BJ (cell line): ENCODE measurements at regions not wholly inside any gene's neighbourhood (a gene's known extent, or its start where the extent isn't known, plus 50 kb on each side); places are given as distances from the start of the nearest gene placed in this dataset.

Experiments
- CTCF ChIA-PET: fragments of 350-600 bp; formaldehyde crosslinking; extraction: SDS; loops from one replicate; lab custom pipeline; 2021; ENCODE audit warnings: antibody characterized with exemption, inconsistent platforms; lab: Yijun Ruan, JAX
- POLR2A ChIA-PET: fragments of 300-600 bp; sonication (Branson Sonifier 250); formaldehyde crosslinking; extraction: SDS; loops from one replicate; lab custom pipeline; 2021; ENCODE audit warnings: antibody characterized with exemption; lab: Charles Lee
- DNase-seq: peaks from one replicate; pipeline ENCODE4 v3.0.0-alpha.2; 2011; ENCODE audit warnings: low read depth
- H3K27me3 ChIP-seq: 2 replicates; pipeline ENCODE4 v1.6.0; 2011; ENCODE audit warnings: low read length; ENCODE audit not compliant: control insufficient read depth, insufficient read depth
- H3K36me3 ChIP-seq: 2 replicates; pipeline ENCODE4 v1.5.1; 2011; ENCODE audit warnings: low read length; ENCODE audit not compliant: control insufficient read depth, insufficient read depth
- H3K4me3 ChIP-seq: 2 replicates; pipeline ENCODE4 v1.5.1; 2011; ENCODE audit warnings: low read depth, mild to moderate bottlenecking, control low read depth, low read length
- TF ChIP-seq, protein P1 (sequence below): IDR thresholded peaks from 2 replicates; pipeline ENCODE4 v1.5.1; 2011; ENCODE audit warnings: low read depth, mild to moderate bottlenecking, control low read depth, inconsistent platforms, low read length, moderate library complexity; ENCODE audit not compliant: insufficient read depth

DNA sequence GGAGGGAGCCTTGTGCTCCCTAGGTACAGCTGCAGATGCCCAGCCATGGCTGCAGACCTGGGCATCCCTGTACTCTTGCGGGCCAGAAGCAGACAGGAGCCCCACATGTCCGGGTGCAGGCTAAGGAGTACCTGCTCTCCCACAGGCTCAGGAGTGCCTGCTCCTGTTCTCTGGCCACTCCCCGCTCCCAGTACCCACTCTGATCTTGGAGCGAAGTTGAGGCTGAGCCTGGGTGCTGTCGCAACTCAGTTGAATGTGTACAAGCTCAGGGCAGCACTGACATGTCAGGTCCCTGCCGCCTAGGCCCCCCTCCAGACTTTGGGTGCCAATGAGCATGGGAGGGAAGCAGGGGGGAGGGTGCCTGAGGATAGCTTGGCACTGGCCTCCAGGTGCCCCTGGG, 666.9 kb downstream of the PLPP3 start:
- DNase-seq, result no peak
- CTCF ChIA-PET, result no interaction called here
- no peak overlapping the region for H3K4me3 ChIP-seq
- TF ChIP-seq, protein P1, sequence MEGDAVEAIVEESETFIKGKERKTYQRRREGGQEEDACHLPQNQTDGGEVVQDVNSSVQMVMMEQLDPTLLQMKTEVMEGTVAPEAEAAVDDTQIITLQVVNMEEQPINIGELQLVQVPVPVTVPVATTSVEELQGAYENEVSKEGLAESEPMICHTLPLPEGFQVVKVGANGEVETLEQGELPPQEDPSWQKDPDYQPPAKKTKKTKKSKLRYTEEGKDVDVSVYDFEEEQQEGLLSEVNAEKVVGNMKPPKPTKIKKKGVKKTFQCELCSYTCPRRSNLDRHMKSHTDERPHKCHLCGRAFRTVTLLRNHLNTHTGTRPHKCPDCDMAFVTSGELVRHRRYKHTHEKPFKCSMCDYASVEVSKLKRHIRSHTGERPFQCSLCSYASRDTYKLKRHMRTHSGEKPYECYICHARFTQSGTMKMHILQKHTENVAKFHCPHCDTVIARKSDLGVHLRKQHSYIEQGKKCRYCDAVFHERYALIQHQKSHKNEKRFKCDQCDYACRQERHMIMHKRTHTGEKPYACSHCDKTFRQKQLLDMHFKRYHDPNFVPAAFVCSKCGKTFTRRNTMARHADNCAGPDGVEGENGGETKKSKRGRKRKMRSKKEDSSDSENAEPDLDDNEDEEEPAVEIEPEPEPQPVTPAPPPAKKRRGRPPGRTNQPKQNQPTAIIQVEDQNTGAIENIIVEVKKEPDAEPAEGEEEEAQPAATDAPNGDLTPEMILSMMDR, result no peak
- no peaks in the 10 kb centered on the region for H3K27me3 ChIP-seq
- POLR2A ChIA-PET, result no interaction called here
- no peaks in the 10 kb centered on the region for H3K36me3 ChIP-seq

DNA sequence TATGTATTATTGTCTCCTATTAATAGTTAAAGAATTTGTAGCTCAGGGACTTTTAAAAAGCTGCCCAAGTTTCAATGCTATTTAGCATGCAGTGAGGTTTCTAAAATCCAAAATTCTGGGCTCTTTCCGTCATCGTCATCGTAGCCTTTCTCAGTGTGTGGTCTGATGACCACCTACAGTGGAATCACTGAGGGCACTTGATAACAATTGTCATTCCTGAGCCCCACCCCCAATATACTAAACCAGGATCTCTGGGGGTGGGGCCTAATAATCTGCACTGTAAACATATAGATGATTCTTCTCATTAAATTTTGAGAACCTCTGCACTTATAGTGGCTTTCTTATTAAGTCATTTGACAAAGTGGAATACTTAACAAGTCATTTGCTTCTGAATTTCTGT, 674.8 kb downstream of the PLPP3 start:
- H3K27me3 ChIP-seq, result no peaks in the 10 kb centered on the region
- ChIA-PET POLR2A (no interaction called here), CTCF (interaction anchor here (1.1 kb wide), 1 partner anchor 24 kb away, joined by 3 read pairs; no protein-coding TSS in a partner anchor)
- H3K4me3 ChIP-seq, result no peak overlapping the region
- no peak for DNase-seq
- no peaks in the 10 kb centered on the region for H3K36me3 ChIP-seq
- TF ChIP-seq, protein P1, result no peak

DNA sequence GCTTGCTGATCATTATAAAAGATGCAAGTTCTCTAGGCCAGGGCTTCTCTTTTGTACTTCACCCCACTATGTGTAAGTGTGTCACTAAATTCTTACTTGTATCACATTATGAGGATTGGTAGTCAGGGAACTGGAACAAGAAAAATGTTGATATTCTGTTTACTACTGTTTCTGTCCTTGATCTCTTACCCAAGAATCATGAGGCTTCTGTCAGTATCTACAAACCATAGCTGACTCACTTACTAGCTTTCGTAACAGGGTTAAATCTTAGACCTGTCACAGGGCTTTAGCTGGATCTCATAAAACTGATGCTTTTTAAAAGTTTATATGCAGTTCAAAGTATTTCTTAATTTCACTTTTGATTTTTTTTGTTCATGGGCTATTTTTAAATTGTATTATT, 681.2 kb downstream of the PLPP3 start:
- Histone ChIP-seq H3K4me3 (no peak overlapping the region), H3K27me3 (no peaks in the 10 kb centered on the region), H3K36me3 (no peaks in the 10 kb centered on the region)
- CTCF ChIA-PET, result no interaction called here
- peak; percentile 71 for DNase-seq
- TF ChIP-seq, protein P1, result no peak
- POLR2A ChIA-PET, result no interaction called here

DNA sequence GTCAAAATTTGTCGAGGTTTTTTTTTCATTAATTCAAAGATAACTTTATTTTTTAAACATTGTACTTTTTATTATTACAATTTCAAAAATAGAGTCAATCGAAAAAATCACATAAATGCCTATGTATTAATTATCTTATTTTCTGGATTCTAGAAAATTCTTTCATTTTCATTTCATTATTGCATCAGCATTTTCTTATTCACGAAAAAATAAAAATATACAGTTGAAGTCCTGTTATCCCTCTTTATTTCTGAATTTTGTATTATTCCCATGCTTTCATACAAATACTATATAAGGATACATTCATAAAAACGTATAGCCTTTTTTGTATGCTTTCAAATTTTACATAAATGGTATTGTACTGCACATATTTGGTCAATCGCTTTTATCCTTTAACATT, 681.0 kb upstream of the USP24 start:
- TF ChIP-seq, protein P1, result no peak
- CTCF ChIA-PET, result no interaction called here
- POLR2A ChIA-PET, result no interaction called here
- no peak for DNase-seq
- Histone ChIP-seq H3K36me3 (no peaks in the 10 kb centered on the region), H3K4me3 (no peak overlapping the region), H3K27me3 (no peaks in the 10 kb centered on the region)

DNA sequence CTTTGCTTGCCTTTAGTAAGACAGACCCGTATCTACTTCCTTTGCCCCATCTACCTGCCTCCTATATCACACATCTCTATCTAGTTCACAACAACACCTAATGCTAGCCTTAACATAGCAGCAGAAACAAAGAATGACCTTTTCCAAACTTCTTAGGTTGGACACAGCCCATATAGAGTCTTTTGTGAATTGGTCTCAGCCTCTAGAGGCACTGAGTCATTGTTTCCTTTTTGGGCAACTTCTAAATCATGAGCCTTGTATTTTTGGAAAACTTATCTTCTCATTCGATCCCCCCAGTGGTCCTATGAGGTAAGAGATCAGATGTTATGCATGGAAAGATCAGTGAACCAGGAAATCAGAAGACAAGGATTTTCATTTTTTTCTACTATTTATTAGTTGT, 679.4 kb upstream of the USP24 start:
- TF ChIP-seq, protein P1, result no peak
- no peaks in the 10 kb centered on the region for H3K36me3 ChIP-seq
- H3K4me3 ChIP-seq, result no peak overlapping the region
- ChIA-PET POLR2A (no interaction called here), CTCF (interaction anchor here (0.7 to 1.2 kb wide), 2 partner anchors 20 to 812 kb away, joined by 3 read pairs; no protein-coding TSS in a partner anchor)
- H3K27me3 ChIP-seq, result no peaks in the 10 kb centered on the region
- no peak for DNase-seq
